ENCODE measurements at regions not wholly inside any gene's neighbourhood (a gene's known extent, or its start where the extent isn't known, plus 50 kb on each side); places are given as distances from the start of the nearest gene placed in this dataset.
A peak's percentile ranks its signal among the peaks of the same experiment; 100 is the strongest.
"Not testable (repeated sequence)": the region's sequence is repeated elsewhere in the genome, so short reads cannot be mapped to it uniquely, and the experiment has no call there.

DNA sequence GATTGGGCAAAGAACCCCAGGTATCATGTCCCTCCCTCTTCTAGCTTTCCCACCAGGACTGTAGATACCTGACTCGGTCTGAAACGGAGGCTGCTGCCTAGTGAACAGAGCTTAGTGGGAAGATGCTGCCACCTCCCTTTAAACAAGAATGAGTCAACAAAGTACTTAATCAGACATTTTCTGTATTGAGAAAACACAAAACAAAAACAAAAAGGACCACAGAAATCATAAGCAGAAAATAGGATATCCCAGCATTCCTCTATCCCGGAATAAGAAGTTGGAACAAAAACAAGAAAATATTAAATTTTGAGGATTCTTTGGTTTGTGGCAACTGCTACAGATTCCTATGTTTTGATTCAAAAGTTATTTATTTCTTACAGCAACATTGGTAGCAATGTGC is 51.7 kb upstream of the COL8A1 start:
- DNase-seq, result no peak

DNA sequence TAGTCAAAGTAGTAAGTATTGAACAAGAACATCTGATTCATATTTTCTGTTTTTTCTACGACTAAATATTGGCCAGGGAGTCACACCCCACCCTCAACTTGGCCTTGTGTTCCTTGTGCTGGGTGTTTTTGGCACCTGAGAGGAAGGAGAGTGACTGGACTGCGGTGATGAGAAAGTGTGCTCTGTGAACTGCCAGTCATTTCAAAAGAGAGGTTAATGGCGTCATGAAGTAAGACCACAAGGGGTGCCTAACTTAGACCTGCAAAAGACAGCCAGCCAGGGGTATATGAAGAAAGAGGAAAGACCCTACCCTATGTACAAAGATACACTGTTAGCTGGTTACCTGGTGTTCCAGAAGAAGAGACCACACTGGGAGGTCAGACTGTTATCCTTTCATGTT is 58.4 kb upstream of the COL8A1 start:
- no peak for DNase-seq

DNA sequence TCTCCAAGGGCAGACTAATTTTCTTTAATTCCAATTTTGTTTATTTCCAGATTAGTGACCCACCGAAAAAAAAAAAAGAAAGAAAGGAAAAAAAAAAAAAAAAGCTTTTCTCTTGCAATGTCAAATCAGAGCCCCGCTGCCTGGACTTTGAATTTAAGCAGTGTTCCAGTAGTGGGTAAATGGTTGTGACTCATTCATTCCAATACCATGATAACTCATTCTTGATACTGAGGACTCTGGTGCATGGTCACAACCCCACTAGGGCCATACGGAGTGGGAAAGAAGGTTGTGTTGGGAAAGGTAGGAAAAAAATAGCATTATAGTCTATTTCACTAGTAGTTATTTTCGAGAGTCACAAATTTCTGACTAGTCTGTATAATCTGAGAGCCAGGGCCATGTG is 59.1 kb upstream of the COL8A1 start:
- DNase-seq, result no peak

DNA sequence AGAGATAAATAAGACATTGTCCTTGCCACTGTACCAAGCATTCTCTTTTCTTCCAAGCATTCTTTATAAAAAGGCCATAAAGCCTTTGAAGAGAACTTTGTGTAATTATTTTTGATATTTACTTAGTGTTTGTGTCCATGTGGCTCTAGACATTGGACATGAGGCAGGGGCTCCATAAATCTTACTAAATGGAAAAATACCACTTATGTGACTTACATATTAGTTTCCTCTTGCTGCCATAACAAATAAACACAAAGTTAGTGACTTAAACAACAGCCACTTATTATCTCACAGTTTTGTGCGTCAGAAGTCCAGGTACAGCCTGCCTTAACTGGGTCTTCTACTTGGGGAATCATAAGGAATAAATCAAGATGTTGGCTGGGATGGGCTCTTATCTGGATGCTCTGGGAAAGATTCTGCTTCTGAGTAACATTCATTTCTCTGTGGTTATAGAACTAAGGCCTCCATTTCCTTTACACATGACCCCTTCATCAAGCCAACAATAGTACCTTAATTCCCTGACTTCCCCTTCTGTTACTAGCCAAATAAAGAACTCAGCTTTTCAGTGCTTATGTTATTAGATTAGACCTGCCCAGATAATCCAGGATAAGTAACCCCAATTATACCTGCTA is 59.9 kb upstream of the COL8A1 start:
- DNase-seq, result no peak

DNA sequence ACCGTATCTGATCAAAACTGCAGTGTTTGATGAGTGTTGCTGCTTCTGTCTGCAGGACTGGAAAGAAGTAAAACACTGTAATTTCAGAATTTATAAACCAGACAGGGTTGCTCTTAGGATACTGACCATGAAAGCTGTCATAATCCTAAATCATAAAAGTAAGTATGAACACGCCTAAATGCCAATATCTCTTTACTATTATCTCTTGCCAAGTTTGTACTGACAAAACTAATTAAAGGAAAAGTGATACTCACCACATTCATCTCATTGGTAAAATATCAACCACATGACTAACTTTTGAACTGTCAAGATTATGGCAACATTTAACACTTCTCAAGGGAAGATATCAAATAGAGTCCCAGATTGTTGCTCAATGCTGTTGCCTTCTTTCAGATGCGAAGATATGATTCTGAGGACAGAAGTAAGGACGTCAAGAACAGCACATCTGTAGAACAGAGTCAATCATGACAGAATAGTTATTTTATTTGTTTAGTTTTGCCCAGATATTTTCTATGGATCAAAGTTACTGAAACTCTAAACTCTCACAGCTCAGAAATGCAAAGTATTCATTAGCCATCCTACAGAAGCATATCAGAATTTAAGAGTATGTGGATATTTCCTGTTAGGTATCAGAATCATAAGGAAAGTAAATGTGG is 61.4 kb upstream of the COL8A1 start:
- DNase-seq, result no peak

DNA sequence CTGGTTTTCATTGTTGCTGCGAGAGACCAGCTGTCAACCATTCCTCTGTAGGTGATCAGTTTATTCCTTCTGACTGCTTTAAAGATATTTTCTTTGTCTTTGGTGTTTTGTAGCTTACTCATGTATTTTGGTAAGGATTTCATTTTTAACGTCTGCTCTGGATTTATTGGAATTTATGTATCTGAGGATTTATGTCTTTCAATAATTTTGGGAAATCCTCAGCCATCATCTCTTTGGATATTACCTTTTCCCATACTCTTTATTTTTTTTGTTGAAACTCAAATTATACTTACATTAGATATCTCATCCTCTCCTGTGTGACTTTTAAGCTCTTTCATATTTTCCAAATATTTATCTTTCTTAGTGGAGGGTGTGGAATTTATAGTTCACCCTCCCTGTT is 62.7 kb upstream of the COL8A1 start:
- DNase-seq, result no peak

DNA sequence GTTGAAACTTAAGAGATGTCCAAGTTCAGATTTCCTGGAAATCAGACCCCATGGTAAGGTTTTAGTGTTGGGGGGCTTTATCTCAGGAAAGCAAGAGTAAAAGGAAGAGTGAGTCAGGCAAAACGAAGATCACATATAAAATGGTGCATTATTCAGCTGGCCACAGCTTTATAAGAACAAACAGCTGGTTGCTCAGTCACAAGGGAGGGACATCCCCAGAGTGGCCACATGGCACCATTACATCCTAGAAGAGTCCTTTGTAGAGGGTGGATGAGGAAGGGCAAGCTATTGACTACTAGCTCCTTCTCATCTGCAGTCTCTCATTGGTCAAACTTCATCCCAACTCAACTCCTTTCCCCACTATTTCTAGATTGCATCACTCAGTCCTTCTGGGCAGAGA is 68.3 kb upstream of the COL8A1 start:
- DNase-seq, result no peak

DNA sequence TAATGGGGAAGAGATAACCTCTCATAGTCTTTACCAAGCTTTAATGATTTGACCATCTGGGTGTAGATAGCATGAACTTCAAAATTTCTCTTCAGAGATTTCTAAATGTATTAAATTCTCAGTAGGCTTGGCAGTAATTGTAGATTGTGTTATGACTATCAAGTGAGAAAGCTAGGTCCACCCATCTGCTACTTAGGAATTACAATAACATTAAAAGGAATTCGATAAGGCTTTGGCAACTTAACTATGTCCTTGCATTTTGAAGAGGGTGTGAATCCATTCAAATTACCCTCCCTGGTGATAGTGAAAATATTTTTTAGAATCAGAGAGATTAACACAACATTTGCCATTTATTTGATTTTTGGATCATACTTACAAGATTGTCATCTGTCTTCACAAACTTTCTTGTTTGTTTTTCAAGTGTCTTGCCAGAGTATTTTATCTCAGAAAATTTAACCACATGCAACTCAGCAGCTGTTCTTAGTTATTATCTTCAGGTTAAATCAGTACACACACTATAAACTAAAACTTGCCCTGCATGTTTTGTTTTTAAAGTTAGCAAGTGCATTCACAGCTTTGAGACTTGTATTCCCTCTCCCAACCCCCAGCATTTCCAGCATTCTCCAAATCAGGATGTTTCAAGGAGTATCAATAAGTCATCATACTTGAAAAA is 69.6 kb upstream of the COL8A1 start:
- DNase-seq, result no peak

DNA sequence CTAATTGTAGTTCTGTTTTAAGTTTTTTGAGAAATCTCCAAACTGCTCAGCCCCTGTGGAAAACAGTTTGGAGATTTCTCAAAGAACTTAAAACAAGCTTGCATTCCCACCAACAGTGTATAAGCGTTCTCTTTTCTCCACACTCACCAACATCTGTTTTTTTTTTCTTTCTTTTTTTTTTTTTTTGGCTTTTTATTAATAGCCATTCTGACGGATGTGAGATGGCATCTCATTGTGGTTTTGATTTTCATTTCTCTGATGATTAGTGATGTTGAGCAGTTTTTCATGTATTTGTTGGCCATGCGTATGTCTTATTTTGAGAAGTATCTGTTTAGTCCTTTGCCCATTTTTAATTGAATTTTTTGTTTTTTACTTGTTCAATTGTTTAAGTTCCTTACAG is 73.1 kb upstream of the COL8A1 start:
- DNase-seq, result no peak

DNA sequence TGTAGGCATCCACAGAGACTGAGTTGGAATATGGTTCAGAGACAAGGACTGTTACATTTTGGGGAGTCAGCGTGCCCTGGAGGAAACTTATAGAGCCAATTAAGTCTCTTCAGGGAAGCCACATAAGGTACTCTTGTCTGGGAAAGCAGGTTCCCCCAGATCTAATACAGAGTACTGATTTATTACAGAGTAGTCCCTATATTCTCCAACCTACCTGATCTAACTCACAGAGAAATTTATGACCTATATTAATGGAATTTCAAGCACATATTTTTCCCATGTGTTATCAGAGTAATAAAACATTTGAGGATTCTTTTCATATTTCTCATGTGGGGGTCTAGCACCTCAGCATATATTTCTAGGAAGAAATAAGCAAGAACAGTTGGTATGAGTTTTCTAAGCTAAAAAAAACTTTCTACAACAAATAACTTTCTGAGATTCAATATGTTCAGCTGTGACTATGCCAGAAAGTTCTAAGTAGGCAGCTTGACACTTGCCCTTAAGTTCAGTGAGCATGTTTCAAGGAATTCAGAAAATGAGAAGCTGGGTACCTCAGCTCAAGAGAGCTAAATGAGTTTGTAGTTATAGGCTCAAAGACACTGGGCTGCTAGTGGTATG is 75.3 kb upstream of the COL8A1 start:
- no peak for DNase-seq

DNA sequence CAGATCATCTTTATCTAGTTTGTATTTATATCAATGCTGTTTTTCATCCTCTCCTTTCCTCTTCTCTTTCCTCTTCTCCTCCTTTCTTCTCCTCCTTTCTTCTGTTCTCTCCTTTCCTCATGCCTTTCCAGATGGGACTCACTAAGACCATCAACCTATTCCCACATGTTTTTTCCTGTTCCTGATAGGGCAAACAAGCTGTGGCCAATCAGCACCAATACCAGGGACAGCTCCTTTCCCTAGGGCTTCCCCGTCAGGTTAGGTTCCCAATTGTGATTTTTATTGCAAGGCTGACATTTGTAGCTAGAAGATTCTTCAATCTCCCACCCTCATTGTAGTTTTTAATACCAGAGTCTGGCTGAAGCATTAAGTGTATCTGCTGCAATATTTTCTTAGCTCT is 76.3 kb upstream of the COL8A1 start:
- DNase-seq, result peak; percentile 51

DNA sequence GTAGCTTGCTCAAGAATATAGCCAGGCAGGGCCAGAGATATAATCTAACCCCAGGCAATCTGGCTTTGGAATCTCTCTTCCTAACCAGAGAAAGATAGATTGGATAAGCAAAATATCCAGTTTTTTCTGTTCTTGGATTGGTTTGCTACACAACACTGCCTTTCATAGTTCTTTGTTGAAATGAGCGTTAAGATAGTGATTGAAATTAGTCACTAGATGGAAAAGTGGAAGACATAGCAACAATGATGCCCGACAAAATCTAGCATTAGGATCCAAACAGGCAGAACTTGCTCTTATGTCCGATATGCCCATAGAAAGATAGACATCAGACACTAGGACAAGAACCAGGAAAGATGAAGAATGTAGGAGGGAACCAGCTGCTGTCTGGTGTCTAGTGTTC is 77.3 kb upstream of the COL8A1 start:
- DNase-seq, result no peak

DNA sequence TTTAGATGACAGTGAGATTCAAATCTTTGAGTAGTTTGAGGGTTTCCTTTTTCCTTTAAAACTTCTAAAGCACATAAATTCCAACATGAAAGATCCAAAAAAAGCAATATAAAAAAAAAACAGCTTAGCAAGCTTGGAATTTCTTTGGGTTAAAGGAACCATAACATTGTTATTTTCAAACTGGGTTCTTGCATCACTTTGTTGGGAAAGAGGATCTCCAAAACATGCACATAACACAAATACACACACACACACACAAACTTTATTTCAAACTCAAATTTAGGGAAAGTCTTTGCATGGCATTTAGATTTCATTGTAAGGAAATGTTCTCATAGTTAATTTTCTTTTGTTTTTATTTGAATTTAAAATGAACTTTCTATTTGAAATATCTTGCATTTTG is 79.2 kb upstream of the COL8A1 start:
- no peak for DNase-seq

DNA sequence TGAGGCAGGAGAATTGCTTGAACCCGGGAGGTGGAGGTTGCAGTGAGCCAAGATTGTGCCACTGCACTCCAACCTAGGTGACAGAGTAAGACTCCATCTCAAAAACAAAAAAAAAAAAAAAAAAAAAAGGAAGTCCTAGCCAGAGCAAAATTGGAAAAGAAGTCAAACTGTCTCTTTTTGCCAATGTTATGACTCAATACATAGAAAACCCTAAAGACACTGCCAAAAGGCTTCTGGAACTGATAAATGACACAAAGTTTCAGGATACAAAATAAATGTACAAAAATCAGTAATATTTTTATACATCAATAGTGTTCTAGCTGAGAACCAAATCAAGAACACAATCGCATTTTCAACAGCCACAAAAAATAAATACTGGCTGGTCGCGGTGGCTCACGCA is 82.5 kb upstream of the COL8A1 start:
- not testable (repeated sequence) for DNase-seq

DNA sequence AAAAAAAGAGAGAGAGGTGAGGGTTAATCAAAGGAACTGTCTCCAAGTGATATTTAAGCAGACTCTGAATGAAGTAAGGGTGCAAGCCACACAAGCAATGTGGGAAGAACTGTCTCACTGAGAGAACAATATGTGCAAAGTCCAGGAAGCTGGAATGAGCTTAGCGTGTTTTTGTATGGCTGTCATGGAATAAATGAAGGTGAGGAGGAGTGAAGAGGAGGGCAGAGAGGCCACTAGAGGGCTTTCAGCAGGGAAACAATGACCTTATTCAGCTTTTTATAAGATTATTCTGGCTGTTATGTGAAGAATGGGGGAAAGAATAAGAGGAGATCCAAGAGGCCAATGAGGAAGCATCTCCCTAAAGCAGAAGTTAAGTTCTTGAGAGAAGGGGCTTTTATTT is 86.9 kb upstream of the COL8A1 start:
- no peak for DNase-seq

DNA sequence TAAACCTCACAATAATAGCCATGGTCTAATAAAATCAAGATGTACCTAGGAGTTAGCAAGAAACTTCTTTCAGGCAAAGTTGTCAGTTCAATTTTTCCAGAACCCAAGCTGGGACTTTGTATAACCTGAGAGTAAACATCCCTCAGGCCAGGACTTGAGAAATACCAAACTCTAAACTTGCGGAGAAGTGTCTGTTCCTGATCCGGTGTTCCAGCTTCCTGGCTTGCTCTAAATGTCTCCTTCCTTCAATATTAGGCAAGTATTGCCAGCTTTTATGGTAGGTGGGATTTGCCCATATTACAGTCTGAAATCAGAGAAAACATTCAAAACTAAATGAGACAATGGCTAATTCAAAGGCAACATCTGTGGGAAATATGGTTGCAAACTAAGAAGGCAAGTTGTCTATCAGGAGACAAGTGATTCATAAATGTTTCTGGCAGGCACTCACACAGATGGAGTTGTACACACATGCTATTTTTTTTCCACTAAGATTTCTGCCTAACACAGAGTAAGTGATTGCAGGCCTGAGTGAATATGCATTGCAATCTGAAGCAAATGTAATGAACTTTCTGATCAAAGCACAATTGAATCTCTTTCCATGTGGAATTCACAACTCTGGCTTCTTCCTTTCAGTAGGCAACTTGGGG is 88.3 kb upstream of the COL8A1 start:
- peak; percentile 27 for DNase-seq

DNA sequence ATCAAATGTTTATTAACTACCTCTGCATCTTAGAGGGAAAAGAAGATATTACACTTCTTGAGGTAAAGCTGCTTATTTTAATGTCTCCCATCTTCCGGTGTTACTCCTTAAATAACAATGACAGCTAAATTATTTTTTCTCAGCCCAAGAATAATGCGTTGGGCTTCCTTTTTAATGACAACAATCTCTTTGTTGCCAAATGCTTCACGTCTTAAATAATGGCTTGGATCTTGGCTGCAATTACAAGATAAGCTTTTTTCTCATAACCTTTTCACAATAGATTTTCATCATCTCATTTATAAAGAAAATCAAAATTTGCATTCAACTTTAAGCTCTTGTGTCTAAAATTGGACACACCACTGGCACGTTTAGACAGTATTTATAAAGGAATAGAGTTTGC is 89.2 kb upstream of the COL8A1 start:
- DNase-seq, result no peak

DNA sequence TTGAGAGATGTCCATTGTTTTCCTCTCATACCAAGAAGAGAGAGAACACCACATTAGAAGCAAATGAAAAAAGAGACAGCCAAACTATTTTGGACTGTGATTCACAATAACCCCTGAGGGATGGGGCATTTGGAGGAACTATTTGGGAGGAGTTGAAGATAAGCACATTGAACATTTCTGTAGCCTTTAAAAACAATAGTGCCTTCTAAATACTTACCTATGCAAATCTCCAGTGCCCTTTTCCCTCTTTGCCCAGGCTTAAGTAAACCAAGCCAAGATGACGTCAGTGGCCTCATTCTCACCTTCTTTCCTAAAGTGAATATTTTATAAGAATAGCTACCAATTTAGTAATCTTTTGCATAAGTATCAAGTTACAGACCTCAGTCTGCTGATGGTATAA is 89.7 kb upstream of the COL8A1 start:
- DNase-seq, result no peak

DNA sequence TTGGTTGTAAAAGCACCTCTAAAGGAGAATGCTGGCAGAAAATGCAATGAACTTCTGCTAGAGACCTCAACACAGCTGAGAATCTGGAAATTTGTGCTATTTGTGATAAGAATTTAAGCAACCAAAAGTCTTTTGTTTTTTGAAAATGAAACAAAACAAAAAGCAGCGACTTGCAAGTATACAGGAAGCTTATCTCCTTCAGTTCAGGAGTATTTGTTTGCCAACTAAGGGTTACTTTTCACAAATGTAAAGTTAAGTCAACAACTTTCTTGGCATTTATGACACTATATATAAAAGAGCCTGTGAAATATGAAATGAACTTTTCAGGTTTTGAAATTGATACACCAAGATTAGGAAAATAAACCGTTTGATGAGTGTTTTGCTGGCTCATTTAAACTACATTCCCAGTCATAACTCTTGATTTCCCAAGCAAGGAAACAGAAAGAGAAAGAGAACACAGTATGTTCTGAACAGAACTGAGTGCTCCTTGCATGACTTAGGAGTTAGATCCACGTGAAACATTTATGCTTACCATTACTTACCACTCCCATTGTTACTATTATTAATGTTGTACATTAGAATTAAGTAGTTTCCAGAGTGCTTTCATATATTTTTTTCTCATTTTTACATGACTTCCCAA is 92.3 kb upstream of the COL8A1 start:
- DNase-seq, result no peak

DNA sequence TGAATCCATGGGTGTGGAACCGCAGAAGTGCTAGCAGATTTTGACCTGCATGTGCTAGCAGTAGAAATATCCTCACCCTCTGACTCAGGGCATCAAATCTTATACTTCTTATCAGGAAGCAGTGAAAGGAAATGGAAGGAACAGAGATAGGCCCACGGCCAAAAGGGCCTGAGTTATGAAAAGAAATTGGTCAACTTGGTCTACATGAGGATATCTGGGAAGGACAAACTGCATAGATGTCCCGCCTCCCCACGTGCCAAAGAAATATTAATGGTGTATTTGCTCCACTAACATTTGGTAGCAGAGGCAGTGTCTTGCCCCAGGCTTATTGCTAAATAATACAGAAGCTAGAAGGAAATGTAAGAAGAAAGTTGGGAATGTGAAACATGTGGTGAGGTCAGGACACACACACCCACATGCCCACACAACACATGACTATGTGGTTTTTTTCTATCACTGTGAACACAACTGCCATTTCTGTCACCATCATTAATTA is 93.6 kb upstream of the COL8A1 start:
- DNase-seq, result peak; percentile 35

DNA sequence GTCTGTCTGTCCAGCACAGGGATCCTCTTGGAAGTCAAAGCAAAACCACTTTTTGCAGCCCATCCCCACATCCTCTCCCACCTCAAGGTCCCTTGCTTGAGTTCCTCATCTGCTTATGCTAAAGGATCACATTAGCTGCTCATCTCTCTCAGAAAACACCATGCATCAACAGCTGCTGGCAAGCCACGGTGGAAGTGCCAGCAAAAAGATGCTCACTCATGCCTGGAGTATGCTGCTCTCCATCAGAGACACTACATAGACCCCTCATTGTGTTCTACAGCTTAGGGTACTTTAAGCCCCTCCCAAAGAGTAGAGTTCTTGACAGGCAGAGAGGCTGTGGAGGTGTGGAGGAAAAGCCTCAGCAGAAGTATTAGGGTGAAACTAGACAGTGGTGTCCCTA is 94.6 kb upstream of the COL8A1 start:
- no peak for DNase-seq

DNA sequence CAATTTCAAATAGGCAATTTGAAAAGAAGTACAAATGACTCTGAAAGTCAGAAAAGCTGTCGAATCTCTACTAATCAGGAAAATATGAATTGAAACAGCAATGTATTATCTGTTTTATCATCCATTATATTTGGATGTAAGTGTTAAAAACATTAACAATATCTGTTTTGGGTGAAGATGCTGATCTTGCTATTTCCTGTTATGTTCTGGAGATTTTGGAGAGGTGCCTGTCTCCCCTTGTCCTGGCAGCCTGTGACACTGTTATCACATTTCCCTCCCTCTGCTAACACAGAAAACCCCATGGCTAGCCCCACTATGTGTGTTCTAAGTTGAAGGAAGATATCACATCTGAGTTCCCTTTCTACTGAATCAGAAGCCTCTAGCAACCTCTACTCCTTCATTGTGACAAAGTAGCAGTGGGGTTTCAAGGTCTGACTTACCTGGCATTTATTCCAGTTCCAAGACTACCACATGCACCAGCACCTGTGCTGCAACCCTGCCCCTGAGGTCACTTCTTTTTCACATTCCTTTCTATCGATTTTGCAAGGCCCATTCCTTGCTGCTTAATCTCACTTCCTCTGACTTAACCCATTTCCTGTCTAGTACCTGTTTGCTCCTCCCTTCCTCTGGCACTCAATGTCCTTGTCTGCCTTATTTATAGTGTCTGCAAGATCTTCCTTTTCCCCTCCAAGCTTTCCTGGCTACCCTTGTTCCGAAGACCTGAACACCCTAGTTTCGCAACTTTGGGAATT is 95.5 kb upstream of the COL8A1 start:
- DNase-seq, result no peak
